ENCODE measurements at regions not wholly inside any gene's neighbourhood (a gene's known extent, or its start where the extent isn't known, plus 50 kb on each side); places are given as distances from the start of the nearest gene placed in this dataset.

GRCh38 chr13:82447416-82448077 is 1434.7 kb downstream of the SLITRK1 start:
- TF ChIP-seq CTCF (IDR thresholded peaks at IDR 0.05; ENCODE audit: insufficient read depth, low read length): no peak
- TF ChIP-seq POLR2AphosphoS5 (IDR thresholded peaks at IDR 0.05; ENCODE audit: low read depth): no peak
- TF ChIP-seq, protein P1, sequence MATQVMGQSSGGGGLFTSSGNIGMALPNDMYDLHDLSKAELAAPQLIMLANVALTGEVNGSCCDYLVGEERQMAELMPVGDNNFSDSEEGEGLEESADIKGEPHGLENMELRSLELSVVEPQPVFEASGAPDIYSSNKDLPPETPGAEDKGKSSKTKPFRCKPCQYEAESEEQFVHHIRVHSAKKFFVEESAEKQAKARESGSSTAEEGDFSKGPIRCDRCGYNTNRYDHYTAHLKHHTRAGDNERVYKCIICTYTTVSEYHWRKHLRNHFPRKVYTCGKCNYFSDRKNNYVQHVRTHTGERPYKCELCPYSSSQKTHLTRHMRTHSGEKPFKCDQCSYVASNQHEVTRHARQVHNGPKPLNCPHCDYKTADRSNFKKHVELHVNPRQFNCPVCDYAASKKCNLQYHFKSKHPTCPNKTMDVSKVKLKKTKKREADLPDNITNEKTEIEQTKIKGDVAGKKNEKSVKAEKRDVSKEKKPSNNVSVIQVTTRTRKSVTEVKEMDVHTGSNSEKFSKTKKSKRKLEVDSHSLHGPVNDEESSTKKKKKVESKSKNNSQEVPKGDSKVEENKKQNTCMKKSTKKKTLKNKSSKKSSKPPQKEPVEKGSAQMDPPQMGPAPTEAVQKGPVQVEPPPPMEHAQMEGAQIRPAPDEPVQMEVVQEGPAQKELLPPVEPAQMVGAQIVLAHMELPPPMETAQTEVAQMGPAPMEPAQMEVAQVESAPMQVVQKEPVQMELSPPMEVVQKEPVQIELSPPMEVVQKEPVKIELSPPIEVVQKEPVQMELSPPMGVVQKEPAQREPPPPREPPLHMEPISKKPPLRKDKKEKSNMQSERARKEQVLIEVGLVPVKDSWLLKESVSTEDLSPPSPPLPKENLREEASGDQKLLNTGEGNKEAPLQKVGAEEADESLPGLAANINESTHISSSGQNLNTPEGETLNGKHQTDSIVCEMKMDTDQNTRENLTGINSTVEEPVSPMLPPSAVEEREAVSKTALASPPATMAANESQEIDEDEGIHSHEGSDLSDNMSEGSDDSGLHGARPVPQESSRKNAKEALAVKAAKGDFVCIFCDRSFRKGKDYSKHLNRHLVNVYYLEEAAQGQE (IDR thresholded peaks at IDR 0.05; ENCODE audit: insufficient replicate concordance, low read depth): no peak
- Histone ChIP-seq H3K4me3 (replicated peaks; ENCODE audit: insufficient read depth, low read length) (no peak overlapping the region), H3K27me3 (ENCODE audit: insufficient read depth, poor library complexity, severe bottlenecking) (no peaks in the 10 kb centered on the region), H3K27ac (replicated peaks) (no peak overlapping the region)
- DNase-seq (ENCODE audit: low read depth in 1 of 2, low spot score in 1 of 2): no peak

GRCh38 chr13:82439159-82439904 is 1442.9 kb downstream of the SLITRK1 start:
- no peak overlapping the region for H3K4me3 ChIP-seq (replicated peaks; ENCODE audit: insufficient read depth, low read length)
- peak; percentile 85 for TF ChIP-seq SPI1 (IDR thresholded peaks at IDR 0.05; ENCODE audit: borderline replicate concordance, low read depth)
- TF ChIP-seq POLR2AphosphoS5 (IDR thresholded peaks at IDR 0.05; ENCODE audit: low read depth): no peak
- H3K27me3 ChIP-seq (ENCODE audit: insufficient read depth, poor library complexity, severe bottlenecking): no peaks in the 10 kb centered on the region
- H3K27ac ChIP-seq (replicated peaks): no peak overlapping the region
- DNase-seq (ENCODE audit: low read depth in 1 of 2, low spot score in 1 of 2): peak in 1 of 2 experiments; percentile 26

GRCh38 chr13:82438320-82438719 is 1444.0 kb downstream of the SLITRK1 start:
- no peak for TF ChIP-seq GABPA (IDR thresholded peaks at IDR 0.05; ENCODE audit: low read depth)
- TF ChIP-seq SPI1 (IDR thresholded peaks at IDR 0.05; ENCODE audit: borderline replicate concordance, low read depth): no peak
- Histone ChIP-seq H3K4me3 (replicated peaks; ENCODE audit: insufficient read depth, low read length) (no peak overlapping the region), H3K27me3 (ENCODE audit: insufficient read depth, poor library complexity, severe bottlenecking) (no peaks in the 10 kb centered on the region), H3K27ac (replicated peaks) (no peak overlapping the region)
- no peak for DNase-seq (ENCODE audit: low read depth in 1 of 2, low spot score in 1 of 2)

GRCh38 chr13:82436099-82436585 is 1446.1 kb downstream of the SLITRK1 start:
- TF ChIP-seq GABPA (IDR thresholded peaks at IDR 0.05; ENCODE audit: low read depth): no peak
- TF ChIP-seq, protein P1 (IDR thresholded peaks at IDR 0.05; ENCODE audit: insufficient replicate concordance, low read depth): no peak
- no peak for TF ChIP-seq CTCF (IDR thresholded peaks at IDR 0.05; ENCODE audit: insufficient read depth, low read length)
- no peak for TF ChIP-seq SPI1 (IDR thresholded peaks at IDR 0.05; ENCODE audit: borderline replicate concordance, low read depth)
- no peak for TF ChIP-seq POLR2AphosphoS5 (IDR thresholded peaks at IDR 0.05; ENCODE audit: low read depth)
- Histone ChIP-seq H3K4me3 (replicated peaks; ENCODE audit: insufficient read depth, low read length) (no peak overlapping the region), H3K27ac (replicated peaks) (no peak overlapping the region), H3K27me3 (ENCODE audit: insufficient read depth, poor library complexity, severe bottlenecking) (no peaks in the 10 kb centered on the region)
- DNase-seq (ENCODE audit: low read depth in 1 of 2, low spot score in 1 of 2): no peak

Data from HL-60 (cell line).